ENCODE measurements at regions not wholly inside any gene's neighbourhood (a gene's known extent, or its start where the extent isn't known, plus 50 kb on each side); places are given as distances from the start of the nearest gene placed in this dataset.

DNA sequence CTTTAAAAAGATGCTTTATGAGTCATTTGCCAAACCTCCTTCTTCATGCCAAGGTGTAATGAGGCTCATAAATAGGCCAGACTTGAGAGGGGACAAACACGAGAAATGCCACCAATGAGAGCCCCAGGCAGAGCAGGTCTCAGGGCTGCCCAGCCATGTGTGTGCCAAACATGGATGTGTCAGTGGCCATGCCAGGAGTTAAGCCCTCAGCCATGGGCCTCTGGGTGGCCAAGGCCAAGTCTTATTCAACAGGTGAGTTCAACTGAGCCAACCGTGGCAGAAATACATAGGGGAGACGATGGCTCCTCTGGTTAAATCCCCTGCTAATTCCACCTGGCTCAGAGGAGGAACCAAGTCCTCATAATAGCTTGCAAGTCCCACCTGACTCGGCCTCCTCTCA lies 358.8 kb downstream of the PREX1 start:
- Histone ChIP-seq H3K27ac (no peak overlapping the region), H3K4me3 (no peak overlapping the region)
- TF ChIP-seq, protein P1, sequence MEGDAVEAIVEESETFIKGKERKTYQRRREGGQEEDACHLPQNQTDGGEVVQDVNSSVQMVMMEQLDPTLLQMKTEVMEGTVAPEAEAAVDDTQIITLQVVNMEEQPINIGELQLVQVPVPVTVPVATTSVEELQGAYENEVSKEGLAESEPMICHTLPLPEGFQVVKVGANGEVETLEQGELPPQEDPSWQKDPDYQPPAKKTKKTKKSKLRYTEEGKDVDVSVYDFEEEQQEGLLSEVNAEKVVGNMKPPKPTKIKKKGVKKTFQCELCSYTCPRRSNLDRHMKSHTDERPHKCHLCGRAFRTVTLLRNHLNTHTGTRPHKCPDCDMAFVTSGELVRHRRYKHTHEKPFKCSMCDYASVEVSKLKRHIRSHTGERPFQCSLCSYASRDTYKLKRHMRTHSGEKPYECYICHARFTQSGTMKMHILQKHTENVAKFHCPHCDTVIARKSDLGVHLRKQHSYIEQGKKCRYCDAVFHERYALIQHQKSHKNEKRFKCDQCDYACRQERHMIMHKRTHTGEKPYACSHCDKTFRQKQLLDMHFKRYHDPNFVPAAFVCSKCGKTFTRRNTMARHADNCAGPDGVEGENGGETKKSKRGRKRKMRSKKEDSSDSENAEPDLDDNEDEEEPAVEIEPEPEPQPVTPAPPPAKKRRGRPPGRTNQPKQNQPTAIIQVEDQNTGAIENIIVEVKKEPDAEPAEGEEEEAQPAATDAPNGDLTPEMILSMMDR (IDR thresholded peaks at IDR 0.05): no peak
- DNase-seq (ENCODE audit: low spot score): no peak

- TF ChIP-seq, protein P1 (IDR thresholded peaks at IDR 0.05): no peak
- no peak overlapping the region for H3K27ac ChIP-seq
- H3K4me3 ChIP-seq: no peak overlapping the region
- no peak for DNase-seq (ENCODE audit: low spot score)
These were observed 359.2 kb downstream of the PREX1 start for GRCh38 chr20:48468571-48468970.

- DNase-seq (ENCODE audit: low spot score): no peak
- Histone ChIP-seq H3K27ac (no peak overlapping the region), H3K4me3 (no peak overlapping the region)
- TF ChIP-seq, protein P1 (IDR thresholded peaks at IDR 0.05): no peak
These were observed 360.2 kb downstream of the PREX1 start for GRCh38 chr20:48467622-48468021.

- Histone ChIP-seq H3K27ac (no peak overlapping the region), H3K4me3 (no peak overlapping the region)
- DNase-seq (ENCODE audit: low spot score): no peak
- TF ChIP-seq, protein P1 (IDR thresholded peaks at IDR 0.05): no peak
These were observed 362.5 kb downstream of the PREX1 start for GRCh38 chr20:48465271-48465670.

GRCh38 chr20:48463916-48464315 lies 363.9 kb downstream of the PREX1 start:
- Histone ChIP-seq H3K27ac (no peak overlapping the region), H3K4me3 (no peak overlapping the region)
- TF ChIP-seq, protein P1 (IDR thresholded peaks at IDR 0.05): no peak
- DNase-seq (ENCODE audit: low spot score): no peak

DNA sequence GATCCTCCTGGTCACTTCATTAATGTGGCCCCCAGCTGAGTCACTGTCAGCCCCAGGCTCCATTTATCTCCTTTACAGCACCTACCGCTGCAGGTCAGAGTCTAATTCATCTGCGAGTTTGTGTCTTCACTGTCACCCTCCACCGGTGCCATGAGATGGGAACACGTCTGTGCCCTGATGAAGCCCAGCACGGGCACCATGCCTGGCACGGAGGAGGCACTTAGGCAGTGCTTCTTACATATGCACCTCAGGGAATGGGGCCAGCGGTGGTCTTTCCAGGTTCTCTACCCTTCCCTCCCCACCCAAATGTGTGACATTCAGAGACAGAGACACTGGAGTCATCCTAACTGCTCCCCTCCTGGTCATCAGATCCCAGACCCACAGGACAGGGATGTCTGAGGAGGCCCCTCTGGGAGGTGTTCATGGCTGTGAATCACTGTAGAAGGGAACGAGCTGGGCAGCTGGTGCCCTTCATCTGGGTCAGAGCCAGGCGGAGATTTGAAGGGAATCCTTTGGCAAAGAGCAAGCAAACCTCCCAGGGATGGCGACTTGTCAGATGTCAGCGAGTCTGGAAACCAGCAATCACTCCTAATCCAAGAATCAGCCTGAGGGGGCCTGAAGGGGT lies 364.6 kb downstream of the PREX1 start:
- TF ChIP-seq, protein P1 (IDR thresholded peaks at IDR 0.05): no peak
- H3K27ac ChIP-seq: no peak overlapping the region
- DNase-seq (ENCODE audit: low spot score): no peak
- no peak overlapping the region for H3K4me3 ChIP-seq

DNA sequence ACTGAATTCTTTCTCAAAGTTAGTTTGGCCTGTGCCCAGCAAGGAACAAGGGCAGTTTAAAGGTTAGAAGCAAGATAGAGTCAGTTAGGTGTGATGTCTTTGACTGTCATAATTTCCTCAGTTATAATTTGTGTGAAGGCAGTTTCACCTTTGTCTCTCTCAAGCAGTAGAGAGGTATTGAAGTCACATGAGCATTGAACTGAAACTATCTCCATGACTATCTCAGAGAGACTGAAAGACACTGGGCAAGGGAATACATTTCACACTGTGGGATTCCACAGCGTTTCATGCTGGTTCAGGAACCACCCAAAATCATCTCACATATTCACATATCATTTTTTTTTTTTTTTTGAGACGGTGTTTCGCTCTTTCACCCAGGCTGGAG lies 366.1 kb downstream of the PREX1 start:
- TF ChIP-seq, protein P1 (IDR thresholded peaks at IDR 0.05): no peak
- H3K4me3 ChIP-seq: no peak overlapping the region
- DNase-seq (ENCODE audit: low spot score): no peak
- no peak overlapping the region for H3K27ac ChIP-seq
